ENCODE measurements at regions not wholly inside any gene's neighbourhood (a gene's known extent, or its start where the extent isn't known, plus 50 kb on each side); places are given as distances from the start of the nearest gene placed in this dataset.

DNA sequence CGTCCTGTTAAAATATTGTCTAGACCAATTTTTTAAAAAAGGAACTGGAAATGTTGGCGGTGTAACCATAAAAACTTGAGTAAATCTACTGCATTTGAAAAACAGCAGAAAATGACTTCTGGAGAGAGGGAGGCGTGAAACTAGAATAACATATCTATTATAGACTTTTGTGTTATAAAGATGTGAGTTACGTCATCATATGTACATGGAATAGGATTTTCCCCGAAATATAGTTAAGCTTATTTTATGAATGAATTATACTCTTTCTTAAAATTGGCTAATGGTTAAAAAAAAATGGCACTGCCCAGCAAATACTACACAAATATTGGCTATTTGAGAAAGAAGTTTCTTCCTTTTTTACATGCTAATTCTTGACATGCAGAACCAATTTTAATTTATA lies 147.1 kb upstream of the TEX13C start:
- no peak for DNase-seq (ENCODE audit: low spot score)
- 81% methylated on average over 5 of the region's 5 CpGs for WGBS (ENCODE audit: low lambda C conversion rate, missing lambda C conversion rate)
- no peak overlapping the region for H3K4me3 ChIP-seq
- no peaks in the 10 kb centered on the region for H3K9me2 ChIP-seq (replicated peaks; ENCODE audit: insufficient read depth)
- no peaks in the 10 kb centered on the region for H3K36me3 ChIP-seq (replicated peaks; ENCODE audit: insufficient read depth, low read depth)
- no peaks in the 10 kb centered on the region for H3K4me1 ChIP-seq (ENCODE audit: insufficient read depth)
- H3K9me3 ChIP-seq (ENCODE audit: low read depth), result no peaks in the 10 kb centered on the region
- no peaks in the 10 kb centered on the region for H4K20me1 ChIP-seq (ENCODE audit: insufficient read depth, poor library complexity, severe bottlenecking)
- H3K27ac ChIP-seq, result no peak overlapping the region
- no peak for TF ChIP-seq EZH2 (IDR thresholded peaks at IDR 0.05; ENCODE audit: borderline replicate concordance)
- TF ChIP-seq, protein P1, sequence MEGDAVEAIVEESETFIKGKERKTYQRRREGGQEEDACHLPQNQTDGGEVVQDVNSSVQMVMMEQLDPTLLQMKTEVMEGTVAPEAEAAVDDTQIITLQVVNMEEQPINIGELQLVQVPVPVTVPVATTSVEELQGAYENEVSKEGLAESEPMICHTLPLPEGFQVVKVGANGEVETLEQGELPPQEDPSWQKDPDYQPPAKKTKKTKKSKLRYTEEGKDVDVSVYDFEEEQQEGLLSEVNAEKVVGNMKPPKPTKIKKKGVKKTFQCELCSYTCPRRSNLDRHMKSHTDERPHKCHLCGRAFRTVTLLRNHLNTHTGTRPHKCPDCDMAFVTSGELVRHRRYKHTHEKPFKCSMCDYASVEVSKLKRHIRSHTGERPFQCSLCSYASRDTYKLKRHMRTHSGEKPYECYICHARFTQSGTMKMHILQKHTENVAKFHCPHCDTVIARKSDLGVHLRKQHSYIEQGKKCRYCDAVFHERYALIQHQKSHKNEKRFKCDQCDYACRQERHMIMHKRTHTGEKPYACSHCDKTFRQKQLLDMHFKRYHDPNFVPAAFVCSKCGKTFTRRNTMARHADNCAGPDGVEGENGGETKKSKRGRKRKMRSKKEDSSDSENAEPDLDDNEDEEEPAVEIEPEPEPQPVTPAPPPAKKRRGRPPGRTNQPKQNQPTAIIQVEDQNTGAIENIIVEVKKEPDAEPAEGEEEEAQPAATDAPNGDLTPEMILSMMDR (IDR thresholded peaks at IDR 0.05; ENCODE audit: poor library complexity), result no peak
- no peak for TF ChIP-seq EZH2phosphoT487 (IDR thresholded peaks at IDR 0.05; ENCODE audit: low read depth, severe bottlenecking, unreplicated experiment)
- H3K27me3 ChIP-seq, result no peaks in the 10 kb centered on the region
- no peak overlapping the region for H3K4me2 ChIP-seq
- H3K79me2 ChIP-seq, result no peaks in the 10 kb centered on the region
- H2AFZ ChIP-seq, result no peak overlapping the region

DNA sequence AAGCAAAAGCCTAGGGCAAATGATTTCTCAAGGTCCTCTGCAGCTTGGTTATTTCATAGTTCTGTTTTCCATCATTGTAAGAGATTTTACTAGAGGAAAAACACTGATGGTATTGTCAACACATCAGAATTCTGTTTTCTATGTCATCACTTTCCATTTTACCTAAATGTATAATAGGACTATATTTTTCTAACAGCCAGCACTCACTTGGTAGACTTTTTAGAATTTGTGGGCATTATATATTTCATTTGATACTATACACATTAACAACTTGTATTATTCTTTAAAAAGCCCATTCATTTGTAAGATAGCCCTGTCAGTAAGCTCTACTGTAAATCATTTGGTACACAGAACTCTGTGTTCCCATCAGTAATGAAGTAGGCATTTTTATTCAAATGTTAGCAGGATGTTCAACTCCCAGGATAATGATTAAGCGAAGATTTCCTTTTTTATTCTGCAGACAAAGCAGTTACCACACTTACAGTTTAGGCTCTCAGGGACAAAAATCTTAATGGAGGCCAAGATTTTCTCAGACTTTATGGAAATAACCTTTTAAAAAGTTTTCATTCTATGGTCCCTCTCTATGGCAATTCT lies 143.6 kb upstream of the TEX13C start:
- Histone ChIP-seq H4K20me1 (ENCODE audit: insufficient read depth, poor library complexity, severe bottlenecking) (no peaks in the 10 kb centered on the region), H2AFZ (no peak overlapping the region), H3K4me3 (no peak overlapping the region), H3K27me3 (no peaks in the 10 kb centered on the region), H3K4me1 (ENCODE audit: insufficient read depth) (no peaks in the 10 kb centered on the region), H3K27ac (no peak overlapping the region), H3K79me2 (no peaks in the 10 kb centered on the region), H3K9me3 (ENCODE audit: low read depth) (no peaks in the 10 kb centered on the region), H3K9me2 (replicated peaks; ENCODE audit: insufficient read depth) (no peaks in the 10 kb centered on the region), H3K4me2 (no peak overlapping the region), H3K36me3 (replicated peaks; ENCODE audit: insufficient read depth, low read depth) (no peaks in the 10 kb centered on the region)
- DNase-seq (ENCODE audit: low spot score), result no peak
- TF ChIP-seq, protein P1 (IDR thresholded peaks at IDR 0.05; ENCODE audit: poor library complexity), result no peak
- TF ChIP-seq EZH2phosphoT487 (IDR thresholded peaks at IDR 0.05; ENCODE audit: low read depth, severe bottlenecking, unreplicated experiment) (no peak), EZH2 (IDR thresholded peaks at IDR 0.05; ENCODE audit: borderline replicate concordance) (no peak)
- WGBS (ENCODE audit: low lambda C conversion rate, missing lambda C conversion rate), result 0% methylated on average over 1 of the region's 1 CpG

DNA sequence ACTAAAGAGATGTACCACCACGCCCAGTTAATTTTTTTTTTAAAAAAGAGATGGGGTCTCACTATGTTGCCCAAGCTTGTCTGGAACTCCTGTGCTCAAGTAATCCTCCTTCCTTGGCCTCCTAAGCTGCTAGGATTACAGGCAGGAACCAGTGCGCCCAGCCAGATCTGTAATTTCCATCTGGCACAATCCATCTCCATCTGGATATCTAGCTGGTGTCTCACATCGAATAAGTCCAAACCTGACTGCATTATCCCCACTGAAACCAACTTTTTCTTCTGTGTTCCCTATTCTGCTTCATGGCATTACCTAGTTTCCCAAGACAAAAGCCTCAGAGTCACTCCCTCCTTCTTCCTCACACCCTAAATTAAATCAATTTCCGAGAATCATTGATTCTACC lies 125.8 kb upstream of the TEX13C start:
- Histone ChIP-seq H3K9me2 (replicated peaks; ENCODE audit: insufficient read depth) (no peaks in the 10 kb centered on the region), H3K4me3 (no peak overlapping the region), H3K79me2 (no peaks in the 10 kb centered on the region), H4K20me1 (ENCODE audit: insufficient read depth, poor library complexity, severe bottlenecking) (no peaks in the 10 kb centered on the region), H3K4me1 (ENCODE audit: insufficient read depth) (no peaks in the 10 kb centered on the region), H3K9me3 (ENCODE audit: low read depth) (no peaks in the 10 kb centered on the region), H2AFZ (no peak overlapping the region), H3K36me3 (replicated peaks; ENCODE audit: insufficient read depth, low read depth) (no peaks in the 10 kb centered on the region), H3K27ac (no peak overlapping the region), H3K27me3 (no peaks in the 10 kb centered on the region), H3K4me2 (no peak overlapping the region)
- no peak for DNase-seq (ENCODE audit: low spot score)
- WGBS (ENCODE audit: low lambda C conversion rate, missing lambda C conversion rate), result 76% methylated on average over 4 of the region's 4 CpGs
- TF ChIP-seq EZH2 (IDR thresholded peaks at IDR 0.05; ENCODE audit: borderline replicate concordance), result no peak
- TF ChIP-seq EZH2phosphoT487 (IDR thresholded peaks at IDR 0.05; ENCODE audit: low read depth, severe bottlenecking, unreplicated experiment), result no peak
- TF ChIP-seq, protein P1 (IDR thresholded peaks at IDR 0.05; ENCODE audit: poor library complexity), result no peak

All from hepatocyte (in vitro differentiated cells).